GM18502 (cell line): ENCODE measurements at regions not wholly inside any gene's neighbourhood (a gene's known extent, or its start where the extent isn't known, plus 50 kb on each side); places are given as distances from the start of the nearest gene placed in this dataset.
"Not testable (repeated sequence)": the region's sequence is repeated elsewhere in the genome, so short reads cannot be mapped to it uniquely, and the experiment has no call there.

Experiments
- ATAC-seq: cut with Tn5 transposase; IDR thresholded peaks from one replicate; pipeline ENCODE4 v1.9.1; 2021; ENCODE audit warnings: mild to moderate bottlenecking; ENCODE audit not compliant: unreplicated experiment, poor library complexity

DNA sequence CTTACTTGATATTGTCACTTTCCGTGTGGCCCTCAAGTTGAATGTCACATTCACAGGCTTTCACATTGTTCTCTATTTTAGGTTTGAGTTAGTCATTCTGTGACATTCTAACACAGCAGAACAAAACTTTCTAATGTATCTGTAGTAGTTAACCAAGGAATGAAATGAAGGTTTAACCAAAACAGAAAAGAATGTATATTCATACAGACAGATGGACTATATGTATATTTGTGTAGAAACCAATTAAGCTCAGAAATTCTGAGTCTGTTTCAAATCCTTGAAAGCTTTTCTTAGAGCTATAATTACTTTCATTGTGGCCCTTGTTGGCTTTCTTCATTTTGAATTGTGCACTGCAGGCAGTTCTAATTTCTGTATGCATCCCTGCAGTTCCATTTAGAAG lies 654.7 kb downstream of the LRRC70 start:
- ATAC-seq: no peak

- no peak for ATAC-seq
Measured at GRCh38 chr5:63230754-63231153, 652.1 kb downstream of the LRRC70 start.

DNA sequence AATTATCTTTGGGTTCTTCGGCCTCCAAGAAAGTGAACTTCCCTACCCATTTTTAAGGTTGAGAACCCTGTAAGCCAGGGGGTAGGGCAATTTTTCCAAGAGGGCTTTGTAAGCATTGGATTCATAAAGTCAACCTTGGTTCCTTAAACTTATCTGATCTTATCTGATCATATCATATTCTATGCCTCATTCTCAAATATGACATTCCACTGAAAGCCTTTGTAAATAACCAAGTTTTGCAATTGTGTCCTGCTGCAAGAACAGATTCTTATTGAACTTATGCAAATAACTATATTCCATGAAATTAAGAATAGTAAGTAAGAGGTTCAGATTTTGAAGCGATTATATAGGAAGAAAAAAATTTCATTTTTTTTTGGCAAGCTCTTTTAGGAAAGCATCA lies 649.5 kb downstream of the LRRC70 start:
- no peak for ATAC-seq

DNA sequence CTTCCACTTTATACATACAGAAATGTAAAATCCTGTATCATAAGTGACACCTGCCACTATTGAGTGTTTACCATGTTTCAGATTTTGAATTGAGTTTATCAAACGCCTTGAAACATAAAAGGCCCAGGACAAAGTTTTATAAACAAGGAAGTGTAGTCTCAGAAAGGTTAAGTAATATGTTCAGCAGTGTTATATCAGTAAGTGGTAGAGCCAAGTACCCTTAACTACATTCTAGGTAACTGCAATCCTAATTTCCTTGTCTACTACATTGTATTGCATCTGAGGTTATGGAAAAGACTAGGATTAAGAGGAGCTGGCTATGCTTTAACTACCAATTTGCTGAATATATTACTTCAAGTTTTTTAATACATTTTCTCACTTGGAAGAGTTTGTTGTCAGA lies 641.6 kb downstream of the LRRC70 start:
- no peak for ATAC-seq

DNA sequence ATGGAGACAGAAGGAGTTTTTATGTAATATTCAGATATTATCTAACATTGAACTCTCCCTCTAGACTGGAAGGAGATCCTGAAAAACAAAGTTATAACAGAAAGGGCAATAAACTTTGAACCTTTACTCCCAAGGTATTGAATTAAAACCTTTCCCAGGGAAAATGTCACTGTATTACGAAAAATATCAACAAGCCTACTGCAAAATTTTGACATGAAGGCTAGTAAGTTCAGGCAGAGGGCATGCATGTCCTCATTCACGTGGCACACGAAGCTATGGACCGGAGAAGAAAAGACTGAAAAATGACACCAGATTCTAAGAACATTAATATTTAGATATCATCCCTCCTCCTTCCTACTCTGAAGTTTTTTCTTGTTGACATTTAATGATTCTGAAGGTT lies 638.8 kb downstream of the LRRC70 start:
- no peak for ATAC-seq

DNA sequence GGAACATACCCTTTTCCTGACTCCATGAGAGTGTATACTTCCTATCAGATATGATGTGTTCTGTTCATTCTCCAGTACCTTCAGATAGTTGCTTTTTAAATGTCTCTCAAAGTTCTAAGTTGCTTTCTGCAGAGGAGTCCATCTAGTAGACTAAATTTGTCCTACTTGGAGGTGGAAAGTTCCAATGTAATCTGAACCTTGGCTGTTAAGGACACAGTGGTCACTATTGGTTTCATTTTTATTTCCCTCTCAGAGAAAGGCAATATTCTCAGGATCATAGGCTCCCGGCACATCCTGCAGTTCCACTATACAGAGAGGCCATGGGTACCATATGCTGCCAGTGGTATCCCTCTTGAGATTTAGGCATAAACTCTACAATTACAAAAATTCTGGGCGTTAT lies 634.6 kb downstream of the LRRC70 start:
- no peak for ATAC-seq

DNA sequence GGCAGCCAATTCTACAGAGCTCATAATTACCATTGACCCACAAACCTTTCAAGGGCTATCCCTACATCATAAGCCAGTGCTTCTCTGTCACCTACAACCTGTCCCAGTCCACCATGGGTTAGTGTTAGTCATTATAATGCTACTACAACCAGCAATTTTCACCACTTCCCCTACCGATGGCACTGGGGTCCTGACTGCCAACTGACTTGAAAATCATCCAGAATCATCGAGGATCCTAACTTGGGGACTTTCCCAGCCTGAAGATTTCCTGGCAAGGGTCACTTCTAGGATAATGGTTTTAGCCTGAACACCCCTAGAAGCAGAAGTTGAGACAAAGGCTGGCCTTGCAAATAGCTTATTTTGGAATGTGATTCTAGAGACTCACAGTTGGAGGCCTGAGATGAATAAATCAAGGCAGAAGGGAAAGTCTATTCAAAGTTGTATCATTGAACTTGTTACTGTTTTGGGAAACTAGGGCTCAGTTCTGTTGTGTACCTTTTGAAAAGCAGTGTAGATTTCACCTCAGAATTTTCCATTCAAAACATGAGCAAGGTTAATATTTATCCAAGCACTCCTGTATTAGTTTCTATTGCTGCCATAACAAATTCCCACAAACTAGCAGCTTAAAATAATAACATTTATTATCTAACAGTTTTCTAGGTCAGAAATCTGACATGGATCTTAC lies 633.0 kb downstream of the LRRC70 start:
- no peak for ATAC-seq

- ATAC-seq: no peak
Measured at GRCh38 chr5:63205976-63206375, 627.4 kb downstream of the LRRC70 start.

- ATAC-seq: no peak
Measured at GRCh38 chr5:63201738-63202137, 623.1 kb downstream of the LRRC70 start.

- ATAC-seq: no peak
Measured at GRCh38 chr5:63194126-63194525, 615.5 kb downstream of the LRRC70 start.

DNA sequence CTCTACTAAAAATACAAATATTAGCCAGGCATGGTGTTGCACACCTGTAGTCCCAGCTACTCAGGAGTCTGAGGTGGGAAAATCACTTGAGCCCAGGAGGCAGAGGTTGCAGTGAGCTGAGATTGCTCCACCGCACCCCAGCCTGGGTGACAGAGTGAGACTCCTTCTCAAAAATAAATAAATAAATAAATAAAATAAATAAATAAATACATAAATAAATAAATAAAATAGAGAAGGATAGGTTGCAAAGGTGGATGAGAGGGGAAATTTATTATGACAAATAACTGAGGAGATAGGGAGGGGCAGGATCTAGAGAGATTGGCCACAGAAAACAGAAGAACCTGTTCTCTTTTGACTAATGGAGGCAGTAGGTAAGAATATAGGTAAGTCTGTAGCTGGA lies 601.6 kb downstream of the LRRC70 start:
- ATAC-seq: not testable (repeated sequence)

- no peak for ATAC-seq
Measured at GRCh38 chr5:63175850-63176249, 597.2 kb downstream of the LRRC70 start.

GRCh38 chr5:63170486-63170885 lies 591.9 kb downstream of the LRRC70 start:
- ATAC-seq: no peak

DNA sequence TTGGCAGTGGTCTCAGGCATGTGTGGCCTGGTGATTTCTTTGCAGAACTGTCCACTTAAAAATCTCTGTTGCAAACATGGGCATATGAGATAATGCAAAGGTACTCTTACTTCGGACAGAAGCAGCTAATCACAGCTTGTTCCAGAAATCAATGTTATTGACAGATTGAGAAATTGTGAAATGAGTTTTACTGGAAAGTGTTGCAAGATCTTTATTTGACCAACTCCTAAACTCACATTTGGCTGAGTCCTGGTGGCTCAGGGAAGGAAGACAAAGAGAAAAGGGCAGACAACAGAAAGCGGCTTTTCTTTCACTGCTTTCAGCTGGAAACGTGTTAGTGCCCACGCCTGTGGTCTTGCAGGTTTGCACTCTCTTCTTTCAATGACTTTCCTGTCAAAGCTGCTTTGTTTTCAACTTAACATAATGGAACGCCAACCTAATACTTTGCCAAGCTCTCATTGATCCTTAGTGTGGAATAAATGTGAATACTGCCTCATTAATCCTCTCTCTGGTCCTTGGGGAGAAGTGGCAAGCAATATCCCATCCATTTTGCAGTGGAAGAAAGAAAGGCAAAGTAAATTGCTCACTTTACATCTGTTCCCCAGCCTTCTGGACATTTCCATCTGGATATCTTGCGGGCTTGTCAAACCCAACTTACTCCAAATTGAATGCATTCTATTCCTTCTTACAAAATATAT lies 586.4 kb downstream of the LRRC70 start:
- no peak for ATAC-seq

- ATAC-seq: no peak
Measured at GRCh38 chr5:63164339-63164738, 585.7 kb downstream of the LRRC70 start.

- no peak for ATAC-seq
Measured at GRCh38 chr5:63155310-63155631, 576.7 kb downstream of the LRRC70 start.

GRCh38 chr5:63154476-63155309 lies 576.1 kb downstream of the LRRC70 start:
- ATAC-seq: no peak

- no peak for ATAC-seq
Measured at GRCh38 chr5:63152871-63153270, 574.3 kb downstream of the LRRC70 start.

- no peak for ATAC-seq
Measured at GRCh38 chr5:63145167-63145566, 566.5 kb downstream of the LRRC70 start.

DNA sequence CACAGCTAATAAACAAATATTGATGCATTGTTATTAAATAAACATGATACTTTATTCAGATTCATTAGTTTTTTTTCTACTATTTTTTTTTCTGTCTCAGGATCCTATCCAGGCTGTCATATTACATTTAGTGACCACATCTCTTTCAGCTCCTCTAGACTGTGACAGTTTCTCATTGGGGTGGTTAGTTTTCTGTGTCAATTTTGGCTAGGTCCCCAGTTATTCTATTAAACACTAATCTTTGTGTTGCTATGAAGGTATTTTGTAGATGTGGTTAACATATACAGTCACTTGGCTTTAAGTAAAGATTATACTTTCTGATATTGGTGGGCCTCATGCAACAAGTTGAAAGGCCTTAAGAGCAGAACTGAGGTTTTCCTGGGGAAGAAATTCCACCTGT lies 563.0 kb downstream of the LRRC70 start:
- no peak for ATAC-seq

DNA sequence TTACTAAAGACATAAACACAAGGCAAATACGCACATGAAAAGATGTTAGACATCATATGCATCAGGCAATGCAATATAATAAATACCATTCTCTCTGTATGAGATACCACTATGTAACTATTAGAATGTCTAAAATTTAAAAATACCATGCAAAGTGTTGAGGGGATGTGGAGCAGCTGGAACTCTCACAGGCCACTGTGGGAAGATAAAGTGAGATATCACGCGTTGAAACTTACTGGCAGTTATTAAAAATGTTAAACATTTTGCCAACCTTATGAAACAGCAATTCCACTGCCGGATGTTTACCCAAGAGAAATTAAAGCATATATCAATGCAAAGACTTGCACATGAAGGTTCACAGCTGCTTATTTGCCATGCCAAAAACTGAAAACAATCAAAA lies 556.7 kb downstream of the LRRC70 start:
- ATAC-seq: no peak
